Endothelial cell of umbilical vein (primary cell): ENCODE measurements at regions not wholly inside any gene's neighbourhood (a gene's known extent, or its start where the extent isn't known, plus 50 kb on each side); places are given as distances from the start of the nearest gene placed in this dataset.

Source experiments
- EZH2 ChIP-seq: IDR thresholded peaks from 2 replicates; pipeline ENCODE4 v1.6.1; 2012; ENCODE audit warnings: borderline replicate concordance, low read depth, mild to moderate bottlenecking, moderate library complexity, low read length, inconsistent platforms; ENCODE audit not compliant: severe bottlenecking
- FOS ChIP-seq: IDR thresholded peaks from 2 replicates; pipeline ENCODE4 v1.6.1; 2011; ENCODE audit warnings: mild to moderate bottlenecking, low read length, moderate library complexity, borderline replicate concordance; ENCODE audit not compliant: insufficient read depth
- JUN ChIP-seq: IDR thresholded peaks from 2 replicates; pipeline ENCODE4 v1.6.1; 2011; ENCODE audit warnings: borderline replicate concordance, low read depth; ENCODE audit not compliant: insufficient read length, insufficient read depth
- MYC ChIP-seq: IDR thresholded peaks from one replicate; pipeline ENCODE4 v1.6.1; 2011; ENCODE audit warnings: mild to moderate bottlenecking, low read depth, low read length
- POLR2A ChIP-seq: IDR thresholded peaks from 2 replicates; pipeline ENCODE4 v1.6.1; 2012; ENCODE audit warnings: low read depth, mild to moderate bottlenecking, control low read depth, low read length
- POLR2AphosphoS5 ChIP-seq: IDR thresholded peaks from 2 replicates; pipeline ENCODE4 v1.6.1; 2012; ENCODE audit warnings: low read depth, mild to moderate bottlenecking, control low read depth, low read length, moderate library complexity; ENCODE audit not compliant: insufficient read depth
- TF ChIP-seq, protein P1 (sequence below), 2 donors: IDR thresholded peaks; 1 replicate in 1 of 2; 2 replicates in 1 of 2; pipeline ENCODE4 v1.5.1; 2011; ENCODE audit warnings: low read length in 2 of 2, mild to moderate bottlenecking in 2 of 2, moderate library complexity in 2 of 2, control low read depth in 1 of 2, inconsistent platforms in 1 of 2, low read depth in 1 of 2; ENCODE audit not compliant: insufficient read depth in 1 of 2; ENCODE audit errors: extremely low read depth in 1 of 2
- TF ChIP-seq, protein P2 (sequence below): IDR thresholded peaks from 2 replicates; pipeline ENCODE4 v1.6.1; 2011; ENCODE audit not compliant: insufficient read depth, insufficient read length

DNA sequence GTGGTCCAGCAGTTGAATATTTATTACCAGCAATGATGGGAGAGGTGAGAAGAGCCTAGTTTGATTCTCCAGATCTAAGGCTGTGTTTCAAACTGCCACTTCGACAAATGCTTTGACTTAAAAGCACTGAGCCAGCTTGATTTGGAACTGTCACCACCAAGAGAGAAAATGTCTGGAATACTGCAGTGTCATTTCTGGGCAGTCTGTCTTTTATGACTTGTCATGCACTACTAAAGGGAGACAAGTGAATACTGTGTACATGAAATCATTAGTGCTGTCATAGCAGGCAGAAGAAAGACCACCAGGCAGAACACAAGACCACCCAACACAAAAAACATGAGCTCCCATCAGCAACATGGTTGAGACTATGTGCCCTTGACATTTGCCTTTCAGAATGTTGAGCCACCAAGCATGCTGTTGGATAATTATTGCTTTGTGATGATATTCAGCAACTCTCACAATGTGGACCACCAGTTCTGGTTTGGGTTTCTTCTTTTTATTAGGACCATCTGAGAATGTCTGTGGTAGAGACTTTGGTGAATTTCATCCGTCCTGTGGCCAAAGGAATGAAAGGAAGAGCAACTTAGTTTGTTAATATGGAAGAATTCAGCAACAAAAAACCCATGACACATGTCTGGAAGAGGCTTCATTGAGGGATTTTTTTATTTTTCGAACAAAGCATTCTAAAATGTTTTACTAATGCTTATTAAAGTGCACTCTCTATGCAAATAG is 125.8 kb downstream of the NTMT2 start:
- TF ChIP-seq, protein P1, sequence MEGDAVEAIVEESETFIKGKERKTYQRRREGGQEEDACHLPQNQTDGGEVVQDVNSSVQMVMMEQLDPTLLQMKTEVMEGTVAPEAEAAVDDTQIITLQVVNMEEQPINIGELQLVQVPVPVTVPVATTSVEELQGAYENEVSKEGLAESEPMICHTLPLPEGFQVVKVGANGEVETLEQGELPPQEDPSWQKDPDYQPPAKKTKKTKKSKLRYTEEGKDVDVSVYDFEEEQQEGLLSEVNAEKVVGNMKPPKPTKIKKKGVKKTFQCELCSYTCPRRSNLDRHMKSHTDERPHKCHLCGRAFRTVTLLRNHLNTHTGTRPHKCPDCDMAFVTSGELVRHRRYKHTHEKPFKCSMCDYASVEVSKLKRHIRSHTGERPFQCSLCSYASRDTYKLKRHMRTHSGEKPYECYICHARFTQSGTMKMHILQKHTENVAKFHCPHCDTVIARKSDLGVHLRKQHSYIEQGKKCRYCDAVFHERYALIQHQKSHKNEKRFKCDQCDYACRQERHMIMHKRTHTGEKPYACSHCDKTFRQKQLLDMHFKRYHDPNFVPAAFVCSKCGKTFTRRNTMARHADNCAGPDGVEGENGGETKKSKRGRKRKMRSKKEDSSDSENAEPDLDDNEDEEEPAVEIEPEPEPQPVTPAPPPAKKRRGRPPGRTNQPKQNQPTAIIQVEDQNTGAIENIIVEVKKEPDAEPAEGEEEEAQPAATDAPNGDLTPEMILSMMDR (IDR thresholded peaks at IDR 0.05; ENCODE audit: extremely low read depth in 1 of 2, insufficient read depth in 1 of 2, low read depth in 1 of 2, low read length in 2 of 2) = no peak
- TF ChIP-seq JUN (no peak), POLR2AphosphoS5 (no peak), MYC (no peak), EZH2 (no peak), POLR2A (no peak), FOS (no peak)
- TF ChIP-seq, protein P2, sequence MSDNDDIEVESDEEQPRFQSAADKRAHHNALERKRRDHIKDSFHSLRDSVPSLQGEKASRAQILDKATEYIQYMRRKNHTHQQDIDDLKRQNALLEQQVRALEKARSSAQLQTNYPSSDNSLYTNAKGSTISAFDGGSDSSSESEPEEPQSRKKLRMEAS = no peak
